Activated CD4-positive, alpha-beta memory T cell treated with anti-CD3 and anti-CD28 coated beads, Interleukin-2, amount 10 ng/mL, durations not matched to agents 7 days and 5 days (primary cell): ENCODE measurements at regions not wholly inside any gene's neighbourhood (a gene's known extent, or its start where the extent isn't known, plus 50 kb on each side); places are given as distances from the start of the nearest gene placed in this dataset.

Experiments
- CTCF ChIA-PET: fragments of 350-600 bp; sonication (Branson Sonifier 250); formaldehyde crosslinking; loops from one replicate; lab custom pipeline; 2021; ENCODE audit warnings: antibody characterized with exemption, inconsistent platforms; lab: Charles Lee
- POLR2A ChIA-PET: fragments of 350-600 bp; sonication (Branson Sonifier 250); formaldehyde crosslinking; loops from one replicate; lab custom pipeline; 2021; ENCODE audit warnings: antibody characterized with exemption; lab: Charles Lee
- DNase-seq: peaks from one replicate; pipeline ENCODE4 v3.0.0-alpha.2; 2020
- H3K27ac Mint-ChIP-seq: one replicate; pipeline ENCODE4 v1.8.0; 2021; ENCODE audit warnings: mild to moderate bottlenecking, mixed read lengths
- H3K27me3 Mint-ChIP-seq: one replicate; pipeline ENCODE4 v1.8.0; 2021; ENCODE audit warnings: mixed read lengths
- H3K36me3 Mint-ChIP-seq: one replicate; pipeline ENCODE4 v1.8.0; 2021; ENCODE audit warnings: low read depth, mixed read lengths
- H3K4me1 Mint-ChIP-seq: one replicate; pipeline ENCODE4 v1.8.0; 2021; ENCODE audit warnings: mixed read lengths
- H3K4me3 Mint-ChIP-seq: one replicate; pipeline ENCODE4 v1.8.0; 2021; ENCODE audit warnings: mild to moderate bottlenecking, mixed read lengths
- H3K9me3 Mint-ChIP-seq: one replicate; pipeline ENCODE4 v1.8.0; 2021; ENCODE audit warnings: mixed read lengths

GRCh38 chr7:33706771-33707200, 198.6 kb upstream of the BMPER start:
- CTCF ChIA-PET: no interaction called here
- Mint-ChIP-seq H3K4me3 (no peak overlapping the region), H3K9me3 (peaks cover 9% of the 10 kb centered on the region), H3K27me3 (no peaks in the 10 kb centered on the region), H3K36me3 (no peaks in the 10 kb centered on the region), H3K4me1 (no peaks in the 10 kb centered on the region), H3K27ac (no peak overlapping the region)
- no peak for DNase-seq
- POLR2A ChIA-PET: no interaction called here

GRCh38 chr7:33707427-33707826, 197.9 kb upstream of the BMPER start:
- ChIA-PET CTCF (no interaction called here), POLR2A (no interaction called here)
- H3K27me3 Mint-ChIP-seq: no peaks in the 10 kb centered on the region
- H3K9me3 Mint-ChIP-seq: peaks cover 3% of the 10 kb centered on the region
- no peak overlapping the region for H3K27ac Mint-ChIP-seq
- H3K36me3 Mint-ChIP-seq: no peaks in the 10 kb centered on the region
- no peaks in the 10 kb centered on the region for H3K4me1 Mint-ChIP-seq
- H3K4me3 Mint-ChIP-seq: no peak overlapping the region
- DNase-seq: no peak

GRCh38 chr7:33710608-33711007, 194.7 kb upstream of the BMPER start:
- Mint-ChIP-seq H3K4me3 (no peak overlapping the region), H3K36me3 (no peaks in the 10 kb centered on the region), H3K27ac (no peak overlapping the region), H3K4me1 (no peaks in the 10 kb centered on the region), H3K27me3 (no peaks in the 10 kb centered on the region), H3K9me3 (no peaks in the 10 kb centered on the region)
- DNase-seq: no peak
- POLR2A ChIA-PET: no interaction called here
- CTCF ChIA-PET: interaction anchor here (0.5 kb wide), 1 partner anchor 1413 kb away, joined by 3 read pairs; no protein-coding TSS in a partner anchor

GRCh38 chr7:33711231-33712019, 193.9 kb upstream of the BMPER start:
- DNase-seq: no peak

GRCh38 chr7:33712020-33712414, 193.3 kb upstream of the BMPER start:
- Mint-ChIP-seq H3K27ac (no peak overlapping the region), H3K36me3 (no peaks in the 10 kb centered on the region), H3K4me3 (no peak overlapping the region), H3K27me3 (no peaks in the 10 kb centered on the region), H3K9me3 (no peaks in the 10 kb centered on the region), H3K4me1 (no peaks in the 10 kb centered on the region)
- CTCF ChIA-PET: no interaction called here
- POLR2A ChIA-PET: no interaction called here
- no peak for DNase-seq

More at GRCh38 chr7:33711231-33712019, 193.9 kb upstream of the BMPER start:
- Mint-ChIP-seq H3K4me3 (no peak overlapping the region), H3K9me3 (no peaks in the 10 kb centered on the region), H3K4me1 (no peaks in the 10 kb centered on the region), H3K27me3 (no peaks in the 10 kb centered on the region), H3K36me3 (no peaks in the 10 kb centered on the region), H3K27ac (no peak overlapping the region)
- CTCF ChIA-PET: no interaction called here
- POLR2A ChIA-PET: no interaction called here

GRCh38 chr7:33714208-33714607, 191.1 kb upstream of the BMPER start:
- Mint-ChIP-seq H3K4me1 (no peaks in the 10 kb centered on the region), H3K27ac (no peak overlapping the region), H3K36me3 (no peaks in the 10 kb centered on the region), H3K4me3 (no peak overlapping the region), H3K9me3 (no peaks in the 10 kb centered on the region), H3K27me3 (no peaks in the 10 kb centered on the region)
- ChIA-PET CTCF (no interaction called here), POLR2A (no interaction called here)
- no peak for DNase-seq

GRCh38 chr7:33716581-33717477, 188.5 kb upstream of the BMPER start:
- H3K27ac Mint-ChIP-seq: no peak overlapping the region
- peaks cover 2% of the 10 kb centered on the region for H3K9me3 Mint-ChIP-seq
- CTCF ChIA-PET: no interaction called here
- no peaks in the 10 kb centered on the region for H3K27me3 Mint-ChIP-seq
- no peak overlapping the region for H3K4me3 Mint-ChIP-seq
- H3K4me1 Mint-ChIP-seq: no peaks in the 10 kb centered on the region
- DNase-seq: no peak
- H3K36me3 Mint-ChIP-seq: no peaks in the 10 kb centered on the region
- POLR2A ChIA-PET: no interaction called here

GRCh38 chr7:33719059-33719581, 186.2 kb upstream of the BMPER start:
- POLR2A ChIA-PET: no interaction called here
- no peaks in the 10 kb centered on the region for H3K36me3 Mint-ChIP-seq
- no peak overlapping the region for H3K27ac Mint-ChIP-seq
- CTCF ChIA-PET: no interaction called here
- no peaks in the 10 kb centered on the region for H3K4me1 Mint-ChIP-seq
- no peak overlapping the region for H3K4me3 Mint-ChIP-seq
- DNase-seq: no peak
- no peaks in the 10 kb centered on the region for H3K27me3 Mint-ChIP-seq
- peaks cover 2% of the 10 kb centered on the region for H3K9me3 Mint-ChIP-seq

GRCh38 chr7:33720139-33720538, 185.2 kb upstream of the BMPER start:
- H3K4me1 Mint-ChIP-seq: no peaks in the 10 kb centered on the region
- no peak overlapping the region for H3K27ac Mint-ChIP-seq
- ChIA-PET CTCF (no interaction called here), POLR2A (no interaction called here)
- peaks cover 2% of the 10 kb centered on the region for H3K9me3 Mint-ChIP-seq
- H3K36me3 Mint-ChIP-seq: no peaks in the 10 kb centered on the region
- DNase-seq: no peak
- H3K27me3 Mint-ChIP-seq: no peaks in the 10 kb centered on the region
- no peak overlapping the region for H3K4me3 Mint-ChIP-seq

- H3K4me1 Mint-ChIP-seq: no peaks in the 10 kb centered on the region
- no peaks in the 10 kb centered on the region for H3K36me3 Mint-ChIP-seq
- DNase-seq: no peak
- H3K27ac Mint-ChIP-seq: no peak overlapping the region
- POLR2A ChIA-PET: no interaction called here
- no peak overlapping the region for H3K4me3 Mint-ChIP-seq
- peaks cover 2% of the 10 kb centered on the region for H3K9me3 Mint-ChIP-seq
- H3K27me3 Mint-ChIP-seq: no peaks in the 10 kb centered on the region
- CTCF ChIA-PET: no interaction called here
Observed at GRCh38 chr7:33720870-33721269, 184.5 kb upstream of the BMPER start.

- no peaks in the 10 kb centered on the region for H3K36me3 Mint-ChIP-seq
- H3K27me3 Mint-ChIP-seq: no peaks in the 10 kb centered on the region
- POLR2A ChIA-PET: no interaction called here
- CTCF ChIA-PET: no interaction called here
- H3K4me1 Mint-ChIP-seq: no peaks in the 10 kb centered on the region
- no peak overlapping the region for H3K4me3 Mint-ChIP-seq
- H3K27ac Mint-ChIP-seq: no peak overlapping the region
- H3K9me3 Mint-ChIP-seq: peaks cover 2% of the 10 kb centered on the region
- DNase-seq: no peak
Observed at GRCh38 chr7:33721895-33722294, 183.4 kb upstream of the BMPER start.

GRCh38 chr7:33722383-33723101, 182.8 kb upstream of the BMPER start:
- ChIA-PET CTCF (no interaction called here), POLR2A (no interaction called here)
- Mint-ChIP-seq H3K27me3 (no peaks in the 10 kb centered on the region), H3K4me1 (no peaks in the 10 kb centered on the region), H3K4me3 (no peak overlapping the region), H3K36me3 (no peaks in the 10 kb centered on the region), H3K9me3 (peaks cover 2% of the 10 kb centered on the region), H3K27ac (no peak overlapping the region)
- no peak for DNase-seq

- no peaks in the 10 kb centered on the region for H3K4me1 Mint-ChIP-seq
- H3K4me3 Mint-ChIP-seq: no peak overlapping the region
- H3K36me3 Mint-ChIP-seq: no peaks in the 10 kb centered on the region
- ChIA-PET CTCF (no interaction called here), POLR2A (no interaction called here)
- DNase-seq: no peak
- no peaks in the 10 kb centered on the region for H3K27me3 Mint-ChIP-seq
- no peak overlapping the region for H3K27ac Mint-ChIP-seq
- H3K9me3 Mint-ChIP-seq: peaks cover 2% of the 10 kb centered on the region
Observed at GRCh38 chr7:33724201-33724600, 181.1 kb upstream of the BMPER start.
